WTC11 (cell line): ENCODE measurements at regions not wholly inside any gene's neighbourhood (a gene's known extent, or its start where the extent isn't known, plus 50 kb on each side); places are given as distances from the start of the nearest gene placed in this dataset.

Experiments
- ATF3 ChIP-seq: sonication (generic); formaldehyde crosslinking; conservative IDR thresholded peaks from 2 replicates; pipeline ENCODE4 v1.8.1; 2022; ENCODE audit warnings: mild to moderate bottlenecking, missing genetic modification reagents
- KAT7 ChIP-seq: sonication (generic); formaldehyde crosslinking; IDR thresholded peaks from 2 replicates; pipeline ENCODE4 v1.8.1; 2023; ENCODE audit warnings: missing genetic modification reagents, mild to moderate bottlenecking, borderline replicate concordance
- TF ChIP-seq, protein P1 (sequence below): fragments of 200-600 bp; IDR thresholded peaks from 2 replicates; pipeline ENCODE4 v1.8.0; 2022; ENCODE audit warnings: antibody characterized with exemption

DNA sequence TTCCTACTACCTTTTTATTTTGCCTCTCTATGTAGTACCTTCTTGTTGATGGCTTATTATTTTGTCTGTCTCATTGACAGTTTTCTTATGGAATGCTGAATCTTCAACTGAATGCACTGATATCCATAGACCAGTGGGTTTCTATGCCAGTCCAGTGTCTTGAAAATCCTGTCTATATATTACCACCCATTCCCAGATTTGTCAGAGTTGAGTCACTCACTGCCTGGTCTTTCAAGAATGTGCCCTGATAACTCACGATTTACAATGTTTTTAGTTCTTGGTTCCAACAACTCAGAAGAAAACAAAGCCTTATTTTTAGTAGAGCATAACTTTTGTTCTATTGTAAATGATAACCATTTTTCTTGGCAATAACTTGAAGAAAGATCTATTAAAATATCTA lies 606.0 kb upstream of the PITX2 start:
- TF ChIP-seq ATF3 (no peak), KAT7 (CRISPR knock-in tag) (no peak)
- TF ChIP-seq, protein P1, sequence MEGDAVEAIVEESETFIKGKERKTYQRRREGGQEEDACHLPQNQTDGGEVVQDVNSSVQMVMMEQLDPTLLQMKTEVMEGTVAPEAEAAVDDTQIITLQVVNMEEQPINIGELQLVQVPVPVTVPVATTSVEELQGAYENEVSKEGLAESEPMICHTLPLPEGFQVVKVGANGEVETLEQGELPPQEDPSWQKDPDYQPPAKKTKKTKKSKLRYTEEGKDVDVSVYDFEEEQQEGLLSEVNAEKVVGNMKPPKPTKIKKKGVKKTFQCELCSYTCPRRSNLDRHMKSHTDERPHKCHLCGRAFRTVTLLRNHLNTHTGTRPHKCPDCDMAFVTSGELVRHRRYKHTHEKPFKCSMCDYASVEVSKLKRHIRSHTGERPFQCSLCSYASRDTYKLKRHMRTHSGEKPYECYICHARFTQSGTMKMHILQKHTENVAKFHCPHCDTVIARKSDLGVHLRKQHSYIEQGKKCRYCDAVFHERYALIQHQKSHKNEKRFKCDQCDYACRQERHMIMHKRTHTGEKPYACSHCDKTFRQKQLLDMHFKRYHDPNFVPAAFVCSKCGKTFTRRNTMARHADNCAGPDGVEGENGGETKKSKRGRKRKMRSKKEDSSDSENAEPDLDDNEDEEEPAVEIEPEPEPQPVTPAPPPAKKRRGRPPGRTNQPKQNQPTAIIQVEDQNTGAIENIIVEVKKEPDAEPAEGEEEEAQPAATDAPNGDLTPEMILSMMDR, result no peak
